NCI-H1048 (cell line): ENCODE measurements at regions not wholly inside any gene's neighbourhood (a gene's known extent, or its start where the extent isn't known, plus 50 kb on each side); places are given as distances from the start of the nearest gene placed in this dataset.

ENCODE experiments used
- DNase-seq: peaks from one replicate; lab custom pipeline; 2025; lab: John Stamatoyannopoulos, UW

GRCh38 chr16:52874042-52874441, 178.7 kb downstream of the CHD9NB start:
- DNase-seq = no peak

- DNase-seq = no peak
Observed at GRCh38 chr16:52872731-52873130, 180.0 kb downstream of the CHD9NB start.

GRCh38 chr16:52871481-52871880, 181.2 kb downstream of the CHD9NB start:
- no peak for DNase-seq

- no peak for DNase-seq
Observed at GRCh38 chr16:52869243-52869642, 183.5 kb downstream of the CHD9NB start.

GRCh38 chr16:52863000-52863399, 189.7 kb downstream of the CHD9NB start:
- no peak for DNase-seq

GRCh38 chr16:52861614-52862022, 191.1 kb downstream of the CHD9NB start:
- DNase-seq = no peak

GRCh38 chr16:52855463-52855862, 197.2 kb downstream of the CHD9NB start:
- no peak for DNase-seq

GRCh38 chr16:52852978-52853377, 199.7 kb downstream of the CHD9NB start:
- no peak for DNase-seq

- DNase-seq = no peak
Observed at GRCh38 chr16:52851211-52851740, 201.4 kb downstream of the CHD9NB start.

GRCh38 chr16:52843381-52843780, 209.3 kb downstream of the CHD9NB start:
- no peak for DNase-seq

- no peak for DNase-seq
Observed at GRCh38 chr16:52837251-52837650, 215.4 kb downstream of the CHD9NB start.

GRCh38 chr16:52834736-52835465, 217.8 kb downstream of the CHD9NB start:
- no peak for DNase-seq

GRCh38 chr16:52832771-52833170, 219.9 kb downstream of the CHD9NB start:
- DNase-seq = no peak

GRCh38 chr16:52827456-52827855, 225.2 kb downstream of the CHD9NB start:
- DNase-seq = no peak

- DNase-seq = no peak
Observed at GRCh38 chr16:52825892-52826291, 226.8 kb downstream of the CHD9NB start.

- no peak for DNase-seq
Observed at GRCh38 chr16:52819808-52820207, 232.9 kb downstream of the CHD9NB start.

GRCh38 chr16:52819405-52819804, 233.3 kb downstream of the CHD9NB start:
- DNase-seq = no peak

GRCh38 chr16:52817696-52818095, 235.0 kb downstream of the CHD9NB start:
- DNase-seq = no peak

GRCh38 chr16:52816993-52817392, 235.7 kb downstream of the CHD9NB start:
- DNase-seq = no peak

- no peak for DNase-seq
Observed at GRCh38 chr16:52812678-52813556, 239.8 kb downstream of the CHD9NB start.

- no peak for DNase-seq
Observed at GRCh38 chr16:52805559-52806168, 247.0 kb downstream of the CHD9NB start.

GRCh38 chr16:52800432-52800831, 252.3 kb downstream of the CHD9NB start:
- DNase-seq = no peak

GRCh38 chr16:52799149-52799548, 252.2 kb upstream of the TOX3 start:
- no peak for DNase-seq
